IPS-NIHi11 (cell line): ENCODE measurements at regions not wholly inside any gene's neighbourhood (a gene's known extent, or its start where the extent isn't known, plus 50 kb on each side); places are given as distances from the start of the nearest gene placed in this dataset.
"Not testable (repeated sequence)": the region's sequence is repeated elsewhere in the genome, so short reads cannot be mapped to it uniquely, and the experiment has no call there.

Experiments
- DNase-seq: peaks from one replicate; pipeline ENCODE4 v3.0.0; 2012; ENCODE audit warnings: mixed read lengths, low spot score

- DNase-seq: no peak
Measured at GRCh38 chr6:170044836-170045562, 245.9 kb downstream of the DLL1 start.

- no peak for DNase-seq
Measured at GRCh38 chr6:170043881-170044790, 246.7 kb downstream of the DLL1 start.

GRCh38 chr6:170043150-170043819 lies 247.6 kb downstream of the DLL1 start:
- DNase-seq: no peak

- DNase-seq: no peak
Measured at GRCh38 chr6:170042596-170043118, 248.2 kb downstream of the DLL1 start.

- DNase-seq: no peak
Measured at GRCh38 chr6:170042123-170042522, 248.8 kb downstream of the DLL1 start.

GRCh38 chr6:170041526-170041925 lies 249.4 kb downstream of the DLL1 start:
- no peak for DNase-seq

- DNase-seq: no peak
Measured at GRCh38 chr6:170040906-170041305, 250.0 kb downstream of the DLL1 start.

- no peak for DNase-seq
Measured at GRCh38 chr6:170040115-170040500, 250.8 kb downstream of the DLL1 start.

GRCh38 chr6:170039156-170040114 lies 251.4 kb downstream of the DLL1 start:
- DNase-seq: no peak

- no peak for DNase-seq
Measured at GRCh38 chr6:170038708-170039107, 252.2 kb downstream of the DLL1 start.

GRCh38 chr6:170038251-170038650 lies 252.6 kb downstream of the DLL1 start:
- no peak for DNase-seq

GRCh38 chr6:170037541-170038250 lies 253.2 kb downstream of the DLL1 start:
- no peak for DNase-seq

- DNase-seq: no peak
Measured at GRCh38 chr6:170036916-170037315, 254.0 kb downstream of the DLL1 start.

- DNase-seq: not testable (repeated sequence)
Measured at GRCh38 chr6:170036367-170036766, 254.5 kb downstream of the DLL1 start.

GRCh38 chr6:170035901-170036304 lies 255.0 kb downstream of the DLL1 start:
- no peak for DNase-seq

- no peak for DNase-seq
Measured at GRCh38 chr6:170035044-170035443, 255.8 kb downstream of the DLL1 start.

GRCh38 chr6:170034294-170034693 lies 256.6 kb downstream of the DLL1 start:
- no peak for DNase-seq

GRCh38 chr6:170033666-170034065 lies 257.2 kb downstream of the DLL1 start:
- no peak for DNase-seq

- no peak for DNase-seq
Measured at GRCh38 chr6:170032706-170033309, 258.1 kb downstream of the DLL1 start.

GRCh38 chr6:170032197-170032596 lies 258.7 kb downstream of the DLL1 start:
- DNase-seq: no peak
